Heart right ventricle (tissue), 16 donors: ENCODE measurements at regions not wholly inside any gene's neighbourhood (a gene's known extent, or its start where the extent isn't known, plus 50 kb on each side); places are given as distances from the start of the nearest gene placed in this dataset.

Experiments
- ATAC-seq, 8 donors: fragments of 200-7000 bp; cut with Tn5 transposase; one replicate each; pipeline ENCODE4 v1.9.1; 2020; ENCODE audit warnings: mild to moderate bottlenecking in 8 of 8, moderate library complexity in 8 of 8, moderate number of reproducible peaks in 1 of 8
- DNase-seq, 2 donors: peaks; one replicate each; pipeline ENCODE4 v3.0.0-alpha.2; 2020
- H3K27ac ChIP-seq, 10 donors: fragments of 200-600 bp; sonication (generic) in 2 of 10; one replicate each; pipeline versions ENCODE4 v1.5.0 to v1.8.0; 2020 to 2022; ENCODE audit warnings: mild to moderate bottlenecking in 3 of 10
- H3K27me3 ChIP-seq, 7 donors: fragments of 200-600 bp; one replicate each; pipeline ENCODE4 v1.8.0; 2021 to 2022; ENCODE audit warnings: mild to moderate bottlenecking in 2 of 7
- H3K36me3 ChIP-seq, 9 donors: fragments of 200-600 bp; sonication (generic) in 1 of 9; one replicate each; pipeline versions ENCODE4 v1.5.0 to v1.8.0; 2020 to 2022; ENCODE audit warnings: mild to moderate bottlenecking in 2 of 9
- H3K4me1 ChIP-seq, 9 donors: fragments of 200-600 bp; sonication (generic) in 1 of 9; one replicate each; pipeline versions ENCODE4 v1.5.0 to v1.8.0; 2020 to 2022; ENCODE audit warnings: mild to moderate bottlenecking in 4 of 9
- H3K4me3 ChIP-seq, 10 donors: fragments of 200-600 bp; sonication (generic) in 2 of 10; one replicate each; pipeline versions ENCODE4 v1.5.0 to v1.8.0; 2020 to 2022; ENCODE audit warnings: mild to moderate bottlenecking in 7 of 10, moderate library complexity in 2 of 10
- H3K9me3 ChIP-seq, 11 donors: fragments of 200-600 bp in 10 of 11; sonication (generic) in 2 of 11; one replicate each; pipeline versions ENCODE4 v1.5.0 to v1.8.0; 2013 to 2022; ENCODE audit warnings: mild to moderate bottlenecking in 2 of 11, control low read depth in 1 of 11, moderate library complexity in 1 of 11
- CTCF ChIP-seq, 9 donors: fragments of 200-600 bp; sonication (generic) in 2 of 9; IDR thresholded peaks; one replicate each; pipeline versions ENCODE4 v1.5.0 to v1.8.0; 2021 to 2022; ENCODE audit warnings: antibody characterized with exemption in 9 of 9, mild to moderate bottlenecking in 5 of 9, moderate library complexity in 1 of 9
- WGBS, 2 donors: extraction: QIAGEN DNeasy Blood & Tissue Kit; methylation state at CpG; one replicate each; pipeline ENCODE4 v1.1.7; 2013; ENCODE audit warnings: inconsistent platforms in 1 of 2; 5-methylcytosine and 5-hydroxymethylcytosine counted together
- intact Hi-C, 10 donors: fragments of 100-400 bp; cut with DNase I; formaldehyde crosslinking; loops; one replicate each; pipeline versions ENCODE4 v1.11.1 to v1.14.2; 2022
- donor health status: Arrhythmogenic right ventricular cardiomyopathy.
- donor health status: ischemic (EF 13 %, LVEDD 7.1; RV severe dilation, severe dysfunction).
- donor health status: healthy with polysubstance abuse.
- donor health status: DM: no; HTN: yes; CAD: no.
- donor health status: DM: no; HTN: no; CAD: no.
- donor health status: ischemic (EF 25% LVEDD 6.9; RV normal size, moderate dysfunction).
- donor health status: ischemic (EF 25% LVEDD 5.7; RV mildly dilated, moderate dysfunction).
- donor health status: healthy.
- donor health status: DM: yes; HTN: yes; CAD: no.
- donor health status: Ischemic cardiomyopathy.
- donor health status: ischemic (EF 35%, LVEDD 5.7; RV mildly dilated, moderate dysfunction).
- donor health status: nonischemic (EF 11% LVEDD 7.7; RV severe dilation, severe dysfunction).
- donor health status: DM: yes; HTN: yes; CAD: no.
- donor health status: PGD.
- donor health status: ischemic (EF 29% LVEDD 5.4; RV normal size, mild dysfunction).
- donor health status: nonischemic (EF 23%, LVEDD 6.1; RV moderate dilation, normal function).

GRCh38 chr6:156416391-156416790 is 360.8 kb upstream of the ARID1B start:
- WGBS, 2 donors: 92% methylated on average over 1 of the region's 1 CpG
- ATAC-seq: no peak

GRCh38 chr6:156413154-156413553 is 364.0 kb upstream of the ARID1B start:
- DNase-seq: no peak
- intact Hi-C loops: no loop called here
- no peak overlapping the region for H3K4me3 ChIP-seq
- H3K9me3 ChIP-seq: peaks cover 0 to 15% (median 0%) of the 10 kb centered on the region in 11 donors
- no peak overlapping the region for H3K27ac ChIP-seq
- TF ChIP-seq CTCF (IDR thresholded peaks at IDR 0.05): no peak
- no peaks in the 10 kb centered on the region for H3K27me3 ChIP-seq
- no peak for ATAC-seq
- H3K4me1 ChIP-seq: no peaks in the 10 kb centered on the region
- 73 to 81% methylated on average over 2 of the region's 2 CpGs for WGBS, 2 donors
- H3K36me3 ChIP-seq: no peaks in the 10 kb centered on the region

More at GRCh38 chr6:156416391-156416790, 360.8 kb upstream of the ARID1B start:
- H3K4me3 ChIP-seq: no peak overlapping the region
- peak in 3 of 9 donors; percentile 9 to 21 (median 17) for TF ChIP-seq CTCF (IDR thresholded peaks at IDR 0.05)
- peaks cover 0 to 3% (median 0%) of the 10 kb centered on the region in 9 donors for H3K4me1 ChIP-seq
- intact Hi-C loops: no loop called here
- H3K9me3 ChIP-seq: peaks cover 0 to 18% (median 0%) of the 10 kb centered on the region in 11 donors
- no peaks in the 10 kb centered on the region for H3K36me3 ChIP-seq
- H3K27me3 ChIP-seq: no peaks in the 10 kb centered on the region
- H3K27ac ChIP-seq: no peak overlapping the region
- DNase-seq: no peak

- Histone ChIP-seq H3K9me3 (peaks cover 0 to 15% (median 0%) of the 10 kb centered on the region in 11 donors), H3K36me3 (no peaks in the 10 kb centered on the region), H3K4me1 (no peaks in the 10 kb centered on the region), H3K4me3 (no peak overlapping the region), H3K27ac (no peak overlapping the region), H3K27me3 (no peaks in the 10 kb centered on the region)
- intact Hi-C loops: no loop called here
- TF ChIP-seq CTCF (IDR thresholded peaks at IDR 0.05): peak in 4 of 9 donors; percentile 18 to 28 (median 24)
- no peak for DNase-seq
- no peak for ATAC-seq
Measured at GRCh38 chr6:156410649-156411048, 366.5 kb upstream of the ARID1B start.

GRCh38 chr6:156408655-156409054 is 368.5 kb upstream of the ARID1B start:
- Histone ChIP-seq H3K4me3 (no peak overlapping the region), H3K36me3 (no peaks in the 10 kb centered on the region), H3K4me1 (no peaks in the 10 kb centered on the region), H3K27ac (no peak overlapping the region), H3K9me3 (peaks cover 0 to 15% (median 0%) of the 10 kb centered on the region in 11 donors), H3K27me3 (no peaks in the 10 kb centered on the region)
- DNase-seq: no peak
- no peak for ATAC-seq
- intact Hi-C loops: no loop called here
- 92% methylated on average over 3 of the region's 3 CpGs for WGBS, 2 donors
- no peak for TF ChIP-seq CTCF (IDR thresholded peaks at IDR 0.05)
